ENCODE measurements at regions not wholly inside any gene's neighbourhood (a gene's known extent, or its start where the extent isn't known, plus 50 kb on each side); places are given as distances from the start of the nearest gene placed in this dataset.
"Not testable (repeated sequence)": the region's sequence is repeated elsewhere in the genome, so short reads cannot be mapped to it uniquely, and the experiment has no call there.

GRCh38 chr5:101045689-101046088 is 142.6 kb upstream of the ST8SIA4 start (continued):
- TF ChIP-seq ZNF462 (CRISPR knock-in tag; IDR thresholded peaks at IDR 0.05) = no peak

GRCh38 chr5:101040002-101040401 is 136.9 kb upstream of the ST8SIA4 start:
- not testable (repeated sequence) for H3K27ac Mint-ChIP-seq; H3K9me3 Mint-ChIP-seq; H2AFZ ChIP-seq; H3K79me2 ChIP-seq (replicated peaks; ENCODE audit: insufficient read depth); H3K36me3 ChIP-seq (ENCODE audit: insufficient read depth); H3K4me2 ChIP-seq; H3K9me2 ChIP-seq (ENCODE audit: insufficient read depth); ATAC-seq; H3K4me3 ChIP-seq; H3K4me1 Mint-ChIP-seq; H3K4me1 ChIP-seq (ENCODE audit: insufficient read depth); H3K4me3 Mint-ChIP-seq; H3K36me3 Mint-ChIP-seq (ENCODE audit: low read depth); H3K27ac ChIP-seq (ENCODE audit: low read depth); H3F3A ChIP-seq (replicated peaks; ENCODE audit: low read depth); DNase-seq (ENCODE audit: low spot score); H4K20me1 ChIP-seq (replicated peaks; ENCODE audit: insufficient read depth); H3K27me3 Mint-ChIP-seq (ENCODE audit: insufficient read depth, low read depth, poor library complexity); H3K27me3 ChIP-seq (ENCODE audit: insufficient read depth)

GRCh38 chr5:101036778-101037177 is 133.7 kb upstream of the ST8SIA4 start:
- H3K4me2 ChIP-seq = no peak overlapping the region
- no peaks in the 10 kb centered on the region for H3K36me3 ChIP-seq (ENCODE audit: insufficient read depth)
- no peaks in the 10 kb centered on the region for H3K9me2 ChIP-seq (ENCODE audit: insufficient read depth)
- H4K20me1 ChIP-seq (replicated peaks; ENCODE audit: insufficient read depth) = no peaks in the 10 kb centered on the region
- Mint-ChIP-seq H3K4me3 (no peak overlapping the region), H3K9me3 (peaks cover 5% of the 10 kb centered on the region), H3K27ac (no peak overlapping the region), H3K36me3 (ENCODE audit: low read depth) (peaks cover 3% of the 10 kb centered on the region; the same call in 2 of the 3 replicates), H3K27me3 (ENCODE audit: insufficient read depth, low read depth, poor library complexity) (peaks cover 2% of the 10 kb centered on the region), H3K4me1 (no peaks in the 10 kb centered on the region)
- H3K4me1 ChIP-seq (ENCODE audit: insufficient read depth) = no peaks in the 10 kb centered on the region
- no peaks in the 10 kb centered on the region for H3F3A ChIP-seq (replicated peaks; ENCODE audit: low read depth)
- H3K27ac ChIP-seq (ENCODE audit: low read depth) = no peak overlapping the region
- no peaks in the 10 kb centered on the region for H3K27me3 ChIP-seq (ENCODE audit: insufficient read depth)
- no peak for DNase-seq (ENCODE audit: low spot score)
- H3K4me3 ChIP-seq = no peak overlapping the region
- H2AFZ ChIP-seq = no peak overlapping the region
- no peaks in the 10 kb centered on the region for H3K79me2 ChIP-seq (replicated peaks; ENCODE audit: insufficient read depth)
- ATAC-seq = no peak
- TF ChIP-seq POLR2AphosphoS5 (IDR thresholded peaks at IDR 0.05; ENCODE audit: low read depth) (no peak), REST (IDR thresholded peaks at IDR 0.05; ENCODE audit: unreplicated experiment) (no peak), STAT1 (IDR thresholded peaks at IDR 0.05; ENCODE audit: unreplicated experiment) (no peak)
